Breast epithelium (tissue), 4 donors: ENCODE measurements at regions not wholly inside any gene's neighbourhood (a gene's known extent, or its start where the extent isn't known, plus 50 kb on each side); places are given as distances from the start of the nearest gene placed in this dataset.

Experiments used
- DNase-seq, 2 donors: peaks; one replicate each; pipeline ENCODE4 v3.0.0-alpha.2; 2019; ENCODE audit warnings: low spot score in 2 of 2
- H3K27ac ChIP-seq, 2 donors: fragments of 200-600 bp; sonication (generic) in 1 of 2; one replicate each; pipeline ENCODE4 v1.5.1; 2016 to 2019; ENCODE audit warnings: mild to moderate bottlenecking in 1 of 2
- H3K27me3 ChIP-seq, 2 donors: fragments of 200-600 bp; sonication (generic) in 1 of 2; one replicate each; pipeline versions ENCODE4 v1.5.1 to v1.6.0; 2017 to 2019; ENCODE audit warnings: control low read depth in 1 of 2, mild to moderate bottlenecking in 1 of 2
- H3K36me3 ChIP-seq: fragments of 200-600 bp; one replicate; pipeline ENCODE4 v1.5.1; 2019
- H3K4me1 ChIP-seq, 2 donors: fragments of 200-600 bp; sonication (generic); one replicate each; pipeline ENCODE4 v1.5.1; 2016 to 2019; ENCODE audit warnings: control low read depth in 1 of 2
- H3K4me3 ChIP-seq, 3 donors: fragments of 200-600 bp; sonication (generic); 1 replicate in 2 of 3; 2 replicates in 1 of 3; pipeline ENCODE4 v1.5.1; 2016 to 2019; ENCODE audit warnings: mild to moderate bottlenecking in 3 of 3, moderate library complexity in 2 of 3
- H3K9me3 ChIP-seq, 2 donors: fragments of 200-600 bp; sonication (generic) in 1 of 2; one replicate each; pipeline ENCODE4 v1.5.1; 2016 to 2019; ENCODE audit warnings: control low read depth in 1 of 2
- CTCF ChIP-seq, 3 donors: fragments of 450-650 bp; IDR thresholded peaks; one replicate each; pipeline ENCODE4 v1.5.1; 2016 to 2017; ENCODE audit warnings: antibody characterized with exemption in 3 of 3, mild to moderate bottlenecking in 3 of 3, moderate library complexity in 3 of 3
- POLR2A ChIP-seq: fragments of 450-650 bp; IDR thresholded peaks from one replicate; pipeline ENCODE4 v1.6.1; 2016; ENCODE audit warnings: antibody characterized with exemption, mild to moderate bottlenecking, moderate library complexity
- POLR2AphosphoS5 ChIP-seq, 3 donors: sonication (generic); formaldehyde crosslinking; IDR thresholded peaks; one replicate each; pipeline ENCODE4 v1.6.1; 2017; ENCODE audit warnings: antibody characterized with exemption in 3 of 3
- intact Hi-C: fragments of 100-400 bp; cut with DNase I; formaldehyde crosslinking; loops from one replicate; pipeline ENCODE4 v1.15.1; 2023; ENCODE audit warnings: low total_unique reads

DNA sequence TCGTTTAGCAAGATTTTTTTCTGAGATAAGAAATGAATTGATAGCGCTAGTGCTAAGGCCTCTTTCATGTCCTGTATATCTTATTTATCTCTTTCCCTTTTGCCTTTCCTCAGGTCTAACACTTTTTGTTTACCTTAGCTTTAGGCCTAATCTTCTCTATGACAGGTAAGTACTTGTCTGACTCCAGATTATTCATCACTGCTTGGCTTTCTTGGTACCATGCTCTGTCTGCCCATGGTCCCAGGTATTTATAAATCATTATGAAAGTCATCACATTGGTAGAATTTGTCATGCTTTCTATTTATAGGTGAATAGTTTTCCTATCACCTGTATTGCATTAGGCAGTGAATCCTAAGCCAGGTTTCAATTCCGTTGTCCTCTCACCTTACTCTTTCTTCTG lies 99.5 kb upstream of the CTSO start:
- no peak for TF ChIP-seq POLR2AphosphoS5 (IDR thresholded peaks at IDR 0.05)
- TF ChIP-seq CTCF (IDR thresholded peaks at IDR 0.05), result no peak
- TF ChIP-seq POLR2A, result no peak
- intact Hi-C loops, result no loop called here
- H3K27me3 ChIP-seq, result no peaks in the 10 kb centered on the region
- H3K4me3 ChIP-seq, result no peak overlapping the region
- no peaks in the 10 kb centered on the region for H3K36me3 ChIP-seq
- no peaks in the 10 kb centered on the region for H3K9me3 ChIP-seq
- no peaks in the 10 kb centered on the region for H3K4me1 ChIP-seq
- H3K27ac ChIP-seq, result no peak overlapping the region
- DNase-seq, result no peak

GRCh38 chr4:156052116-156052515 lies 98.5 kb upstream of the CTSO start:
- Histone ChIP-seq H3K27me3 (no peaks in the 10 kb centered on the region), H3K36me3 (no peaks in the 10 kb centered on the region), H3K9me3 (no peaks in the 10 kb centered on the region), H3K4me3 (no peak overlapping the region), H3K4me1 (no peaks in the 10 kb centered on the region), H3K27ac (no peak overlapping the region)
- no peak for DNase-seq
- intact Hi-C loops, result no loop called here
- TF ChIP-seq POLR2A (no peak), CTCF (IDR thresholded peaks at IDR 0.05) (no peak), POLR2AphosphoS5 (IDR thresholded peaks at IDR 0.05) (no peak)

GRCh38 chr4:156038772-156039171 lies 85.1 kb upstream of the CTSO start:
- H3K36me3 ChIP-seq, result no peaks in the 10 kb centered on the region
- TF ChIP-seq POLR2A (no peak), CTCF (IDR thresholded peaks at IDR 0.05) (no peak), POLR2AphosphoS5 (IDR thresholded peaks at IDR 0.05) (no peak)
- H3K9me3 ChIP-seq, result no peaks in the 10 kb centered on the region
- H3K27ac ChIP-seq, result no peak overlapping the region
- intact Hi-C loops, result no loop called here
- no peaks in the 10 kb centered on the region for H3K4me1 ChIP-seq
- H3K4me3 ChIP-seq, result no peak overlapping the region
- H3K27me3 ChIP-seq, result no peaks in the 10 kb centered on the region
- DNase-seq, result no peak

- no peak for TF ChIP-seq POLR2AphosphoS5 (IDR thresholded peaks at IDR 0.05)
- TF ChIP-seq POLR2A, result no peak
- no peak for TF ChIP-seq CTCF (IDR thresholded peaks at IDR 0.05)
- no peaks in the 10 kb centered on the region for H3K9me3 ChIP-seq
- no peak overlapping the region for H3K27ac ChIP-seq
- no peaks in the 10 kb centered on the region for H3K36me3 ChIP-seq
- intact Hi-C loops, result no loop called here
- DNase-seq, result no peak
- H3K4me3 ChIP-seq, result no peak overlapping the region
- no peaks in the 10 kb centered on the region for H3K27me3 ChIP-seq
- no peaks in the 10 kb centered on the region for H3K4me1 ChIP-seq
Observed at GRCh38 chr4:156036496-156036895, 82.8 kb upstream of the CTSO start.

DNA sequence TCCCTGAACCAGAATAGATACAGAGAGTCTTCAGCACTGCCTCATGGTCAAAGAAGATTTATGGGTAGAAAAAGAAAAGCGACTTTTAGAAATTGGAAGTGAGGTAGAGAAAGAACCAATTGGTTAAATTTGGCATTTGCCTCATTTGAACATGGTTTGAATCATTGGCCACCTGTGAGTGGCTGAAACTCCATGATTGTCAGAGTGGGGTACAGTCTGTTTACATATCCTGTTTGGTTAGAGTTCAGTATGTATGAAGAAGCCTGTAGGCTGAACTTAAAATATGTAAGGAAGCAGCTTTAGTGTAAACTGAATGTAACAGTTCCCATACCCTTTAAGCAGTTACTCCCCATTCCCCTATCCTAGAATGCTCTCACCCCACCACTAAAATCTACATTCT lies 76.0 kb upstream of the CTSO start:
- no peak overlapping the region for H3K4me3 ChIP-seq
- TF ChIP-seq POLR2A, result no peak
- no peak for TF ChIP-seq POLR2AphosphoS5 (IDR thresholded peaks at IDR 0.05)
- TF ChIP-seq CTCF (IDR thresholded peaks at IDR 0.05), result no peak
- no peak overlapping the region for H3K27ac ChIP-seq
- no peaks in the 10 kb centered on the region for H3K27me3 ChIP-seq
- H3K9me3 ChIP-seq, result no peaks in the 10 kb centered on the region
- no peaks in the 10 kb centered on the region for H3K4me1 ChIP-seq
- intact Hi-C loops, result no loop called here
- H3K36me3 ChIP-seq, result no peaks in the 10 kb centered on the region
- no peak for DNase-seq
